ENCODE measurements at regions not wholly inside any gene's neighbourhood (a gene's known extent, or its start where the extent isn't known, plus 50 kb on each side); places are given as distances from the start of the nearest gene placed in this dataset.
"Not testable (repeated sequence)": the region's sequence is repeated elsewhere in the genome, so short reads cannot be mapped to it uniquely, and the experiment has no call there.

- peaks cover under 1% of the 10 kb centered on the region for H3K36me3 Mint-ChIP-seq (ENCODE audit: insufficient read depth)
- peaks cover 0 to 2% of the 10 kb centered on the region in 2 donors for H3K9me3 Mint-ChIP-seq
- DNase-seq (no peak), ATAC-seq (replicated peaks) (no peak)
- H3K4me1 Mint-ChIP-seq (ENCODE audit: low read depth in 2 of 2): peaks cover 4% of the 10 kb centered on the region in 2 donors
- H3K27ac Mint-ChIP-seq: no peak overlapping the region
- H3K27me3 Mint-ChIP-seq: peaks cover 52 to 54% of the 10 kb centered on the region in 2 donors
- no peak overlapping the region for H3K4me3 Mint-ChIP-seq
Measured at GRCh38 chr6:3621411-3621810, 130.1 kb downstream of the PXDC1 start.

DNA sequence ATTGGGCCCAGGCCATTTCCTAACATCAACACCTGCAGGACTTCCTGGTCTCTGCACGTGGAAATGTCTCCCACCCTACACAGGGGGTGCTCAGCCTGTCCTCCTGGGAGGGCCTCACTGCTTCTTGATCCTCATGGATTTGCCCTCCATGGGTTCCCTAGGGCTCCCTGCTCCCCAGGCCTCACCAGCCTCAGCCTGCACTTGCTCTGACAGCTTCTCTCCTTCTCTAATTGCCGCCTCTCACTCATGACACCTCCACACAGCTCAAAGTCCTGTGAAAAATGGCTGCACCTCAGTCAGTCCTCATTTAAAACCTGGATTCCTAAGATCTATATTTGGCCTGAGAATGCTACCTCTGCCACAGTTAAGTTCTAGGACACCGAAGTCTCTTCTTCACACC lies 130.6 kb downstream of the PXDC1 start:
- Mint-ChIP-seq H3K27ac (no peak overlapping the region), H3K9me3 (peaks cover 0 to 2% of the 10 kb centered on the region in 2 donors), H3K4me1 (ENCODE audit: low read depth in 2 of 2) (peaks cover 4% of the 10 kb centered on the region in 2 donors), H3K36me3 (ENCODE audit: insufficient read depth) (no peaks in the 10 kb centered on the region), H3K4me3 (no peak overlapping the region), H3K27me3 (peaks cover 47 to 49% of the 10 kb centered on the region in 2 donors)
- ATAC-seq (replicated peaks): no peak
- no peak for DNase-seq

GRCh38 chr6:3620389-3620788 lies 131.1 kb downstream of the PXDC1 start:
- peaks cover 0 to 2% of the 10 kb centered on the region in 2 donors for H3K9me3 Mint-ChIP-seq
- peaks cover 4% of the 10 kb centered on the region in 2 donors for H3K4me1 Mint-ChIP-seq (ENCODE audit: low read depth in 2 of 2)
- H3K4me3 Mint-ChIP-seq: no peak overlapping the region
- ATAC-seq (replicated peaks) (no peak), DNase-seq (no peak)
- no peaks in the 10 kb centered on the region for H3K36me3 Mint-ChIP-seq (ENCODE audit: insufficient read depth)
- H3K27me3 Mint-ChIP-seq: peaks cover 41 to 43% of the 10 kb centered on the region in 2 donors
- no peak overlapping the region for H3K27ac Mint-ChIP-seq

DNA sequence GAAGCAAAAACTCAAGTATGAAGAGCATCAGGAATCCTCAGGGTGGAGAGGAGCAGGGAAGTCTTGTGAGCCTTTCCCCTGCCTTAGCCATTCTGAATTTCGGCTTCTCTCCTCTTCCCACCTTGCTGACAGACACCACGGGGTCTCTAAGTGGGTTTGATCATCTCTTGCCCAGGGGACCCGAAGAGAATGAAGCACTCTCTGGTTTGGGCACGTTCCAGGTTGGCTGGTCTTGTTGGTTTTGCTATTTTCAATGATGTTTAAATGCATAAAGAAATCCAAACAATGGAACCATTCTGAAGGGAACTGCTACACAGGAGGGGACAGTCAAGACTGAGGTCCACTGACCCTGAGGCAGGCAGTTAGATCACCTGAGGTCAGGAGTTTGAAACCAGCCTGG lies 131.7 kb downstream of the PXDC1 start:
- no peak for DNase-seq
- ATAC-seq (replicated peaks): no peak
- no peak overlapping the region for H3K27ac Mint-ChIP-seq
- H3K4me3 Mint-ChIP-seq: no peak overlapping the region
- H3K27me3 Mint-ChIP-seq: peaks cover 35 to 38% of the 10 kb centered on the region in 2 donors
- H3K36me3 Mint-ChIP-seq (ENCODE audit: insufficient read depth): no peaks in the 10 kb centered on the region
- H3K9me3 Mint-ChIP-seq: peaks cover 0 to 2% of the 10 kb centered on the region in 2 donors
- peaks cover 4% of the 10 kb centered on the region in 2 donors for H3K4me1 Mint-ChIP-seq (ENCODE audit: low read depth in 2 of 2)

- Mint-ChIP-seq H3K4me1 (ENCODE audit: low read depth in 2 of 2) (peaks cover 4% of the 10 kb centered on the region in 2 donors), H3K27ac (no peak overlapping the region), H3K4me3 (no peak overlapping the region), H3K9me3 (peaks cover 0 to 2% of the 10 kb centered on the region in 2 donors), H3K27me3 (peaks cover 29 to 33% of the 10 kb centered on the region in 2 donors), H3K36me3 (ENCODE audit: insufficient read depth) (no peaks in the 10 kb centered on the region)
- DNase-seq (no peak), ATAC-seq (replicated peaks) (no peak)
Measured at GRCh38 chr6:3619201-3619600, 132.3 kb downstream of the PXDC1 start.

DNA sequence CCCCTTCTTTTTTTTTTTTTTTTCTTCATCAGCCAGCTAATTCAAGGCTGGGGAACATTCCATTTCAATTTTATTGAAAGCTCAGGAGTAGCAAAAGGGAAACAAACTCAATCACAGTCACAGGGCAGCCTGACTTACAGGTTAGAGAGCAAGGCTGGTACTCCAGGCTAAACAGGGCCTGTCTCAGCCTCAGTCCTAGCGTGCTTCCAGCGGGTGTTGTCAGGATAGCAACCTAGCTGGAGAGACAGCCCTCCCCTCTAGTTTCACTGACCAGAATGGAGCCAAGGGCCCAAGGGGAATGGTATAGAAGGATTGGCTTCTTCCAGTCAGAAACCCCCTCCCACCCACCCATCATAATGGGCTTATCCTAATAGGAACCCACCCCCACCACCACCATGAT lies 132.9 kb downstream of the PXDC1 start:
- H3K4me1 Mint-ChIP-seq (ENCODE audit: low read depth in 2 of 2): peaks cover 3 to 4% of the 10 kb centered on the region in 2 donors
- no peak overlapping the region for H3K27ac Mint-ChIP-seq
- no peaks in the 10 kb centered on the region for H3K36me3 Mint-ChIP-seq (ENCODE audit: insufficient read depth)
- no peak for ATAC-seq (replicated peaks)
- no peak overlapping the region for H3K4me3 Mint-ChIP-seq
- peaks cover 0 to 2% of the 10 kb centered on the region in 2 donors for H3K9me3 Mint-ChIP-seq
- peaks cover 27 to 30% of the 10 kb centered on the region in 2 donors for H3K27me3 Mint-ChIP-seq
- no peak for DNase-seq

DNA sequence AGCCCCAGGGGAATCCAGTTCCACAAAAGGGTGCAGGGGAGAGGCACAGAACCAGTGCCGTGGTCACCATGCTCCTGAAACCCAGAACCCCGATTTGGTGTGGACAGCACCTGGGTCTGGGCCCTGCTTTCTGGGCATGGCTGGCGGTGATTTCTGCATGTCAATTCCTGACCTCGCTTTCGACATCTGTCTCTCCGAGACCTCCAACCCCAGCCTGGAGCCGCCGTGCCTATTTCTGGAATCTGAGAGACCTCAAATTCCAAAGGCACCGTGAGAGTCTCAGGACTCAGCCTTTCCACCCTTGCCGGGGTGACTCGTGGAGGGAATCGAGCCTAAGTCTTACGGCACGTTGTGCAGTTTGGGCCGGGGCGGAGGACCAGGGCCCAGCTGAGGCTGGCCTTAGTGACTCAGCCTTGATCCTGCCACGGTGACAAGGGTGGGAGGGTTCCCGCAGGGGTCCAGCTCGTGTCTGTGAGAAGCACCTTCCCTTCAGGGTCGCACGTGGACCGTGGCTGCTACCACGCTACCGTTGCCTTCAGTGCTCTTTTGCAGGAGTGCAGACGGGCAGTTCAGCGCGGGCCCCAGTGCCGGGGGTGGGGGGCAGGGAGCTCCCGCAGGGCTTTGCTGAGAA lies 133.7 kb downstream of the PXDC1 start:
- Mint-ChIP-seq H3K27ac (no peak overlapping the region), H3K27me3 (peaks cover 28 to 31% of the 10 kb centered on the region in 2 donors), H3K9me3 (peaks cover 0 to 2% of the 10 kb centered on the region in 2 donors), H3K4me1 (ENCODE audit: low read depth in 2 of 2) (no peaks in the 10 kb centered on the region), H3K4me3 (no peak overlapping the region), H3K36me3 (ENCODE audit: insufficient read depth) (no peaks in the 10 kb centered on the region)
- DNase-seq (no peak), ATAC-seq (replicated peaks) (no peak)

DNA sequence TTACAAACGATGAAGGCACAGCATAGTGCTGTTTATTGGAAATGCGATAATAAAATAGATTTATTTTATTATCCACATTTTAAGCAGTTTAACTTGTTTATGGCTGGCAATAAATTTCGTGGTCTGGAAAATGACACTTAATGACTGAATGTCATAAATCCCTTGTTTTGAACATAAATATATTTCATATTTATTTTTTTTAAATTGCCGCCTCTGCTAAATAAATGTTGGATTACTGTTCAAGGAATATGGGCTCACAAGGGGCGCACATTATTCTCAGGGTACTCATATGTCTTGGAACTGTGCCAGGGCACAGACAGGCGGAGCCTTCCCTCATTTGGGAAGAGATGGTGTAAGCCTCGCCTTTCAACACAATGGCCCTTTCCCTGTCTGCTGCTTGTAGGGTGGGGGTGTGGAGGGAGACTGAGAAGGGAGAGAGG lies 134.3 kb downstream of the PXDC1 start:
- no peaks in the 10 kb centered on the region for H3K4me1 Mint-ChIP-seq (ENCODE audit: low read depth in 2 of 2)
- no peak overlapping the region for H3K4me3 Mint-ChIP-seq
- H3K9me3 Mint-ChIP-seq: peaks cover 0 to 2% of the 10 kb centered on the region in 2 donors
- no peaks in the 10 kb centered on the region for H3K36me3 Mint-ChIP-seq (ENCODE audit: insufficient read depth)
- H3K27me3 Mint-ChIP-seq: peaks cover 30 to 32% of the 10 kb centered on the region in 2 donors
- DNase-seq (no peak), ATAC-seq (replicated peaks) (no peak)
- no peak overlapping the region for H3K27ac Mint-ChIP-seq

DNA sequence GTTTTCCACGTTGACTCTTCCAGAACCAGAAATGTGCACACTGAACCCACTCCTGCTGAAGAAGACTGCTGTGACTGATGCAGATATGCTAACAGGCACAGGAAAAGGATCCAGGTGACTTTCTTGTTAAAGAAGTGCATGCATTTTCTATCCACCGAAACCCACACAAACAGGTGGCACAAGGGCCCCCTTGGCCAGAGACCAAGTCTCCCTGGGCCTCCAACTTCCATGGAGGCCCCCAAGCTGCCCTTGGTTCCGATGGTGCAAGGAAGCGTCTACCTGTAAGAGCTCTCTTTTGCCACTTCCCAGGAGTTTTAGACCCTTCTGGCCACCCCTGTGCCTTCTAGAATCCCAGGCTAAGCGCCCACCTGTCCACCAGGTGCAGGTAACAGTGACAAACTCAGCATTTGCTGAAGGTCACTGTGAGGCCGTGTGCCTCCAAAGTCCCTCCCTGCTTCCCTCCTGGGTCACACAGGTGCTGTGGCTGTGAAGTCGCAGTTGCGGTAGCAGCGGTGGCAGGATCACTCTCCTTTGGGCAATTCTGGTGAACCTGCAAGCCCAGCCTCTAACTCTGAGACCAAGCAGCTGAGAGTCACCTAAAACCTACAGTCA lies 134.8 kb downstream of the PXDC1 start:
- Mint-ChIP-seq H3K36me3 (ENCODE audit: insufficient read depth) (no peaks in the 10 kb centered on the region), H3K4me1 (ENCODE audit: low read depth in 2 of 2) (no peaks in the 10 kb centered on the region)

DNA sequence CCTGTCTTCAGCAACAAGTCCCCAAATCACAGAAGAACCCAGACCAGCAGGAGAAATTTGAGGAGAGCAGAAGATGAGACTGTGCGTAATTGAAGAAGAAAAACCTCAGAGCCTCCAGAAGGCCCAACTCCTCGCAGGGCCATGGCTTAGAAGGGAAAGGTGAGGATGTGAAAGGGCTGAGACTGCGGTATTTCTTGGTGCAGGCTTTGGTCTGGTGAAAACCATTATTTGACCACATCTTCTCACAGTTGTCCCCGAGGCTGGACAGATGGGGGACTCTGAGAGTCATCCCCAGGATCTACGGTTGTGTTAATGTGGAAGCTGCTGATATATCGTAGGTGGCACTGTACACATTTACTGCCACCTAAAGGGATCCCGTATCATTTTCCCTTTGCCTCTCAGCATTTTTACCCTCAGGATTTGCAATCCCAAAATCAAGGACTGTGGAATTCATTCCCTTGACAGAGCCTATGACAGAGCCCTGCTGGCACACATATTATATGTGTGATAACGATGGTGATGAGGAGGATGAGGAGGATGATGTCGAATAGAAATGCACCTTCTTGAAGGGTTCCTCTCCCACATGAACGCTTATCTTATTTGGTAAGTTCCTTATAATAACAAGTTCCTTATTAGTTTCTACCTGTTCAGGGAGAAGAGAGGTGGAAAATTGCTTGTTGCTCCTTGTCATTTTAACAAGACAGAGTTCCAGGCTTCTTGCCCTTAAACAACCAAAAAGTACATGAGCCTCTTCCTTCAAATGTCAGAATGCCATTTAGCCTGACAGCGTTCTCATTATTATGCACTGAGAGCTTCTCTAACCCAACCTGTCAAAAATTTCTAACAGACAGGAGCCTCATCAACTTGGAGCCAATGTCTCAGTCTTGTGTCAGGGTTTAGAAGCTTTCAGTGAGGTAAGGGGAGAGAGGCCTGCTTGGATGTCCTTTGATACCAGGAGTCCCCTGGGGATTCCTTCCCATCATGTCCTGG lies 135.8 kb downstream of the PXDC1 start:
- ATAC-seq (replicated peaks): no peak
- Mint-ChIP-seq H3K4me1 (ENCODE audit: low read depth in 2 of 2) (no peaks in the 10 kb centered on the region), H3K4me3 (no peak overlapping the region)

More for the DNA sequence above, 134.8 kb downstream of the PXDC1 start:
- no peak overlapping the region for H3K4me3 Mint-ChIP-seq
- peaks cover 34 to 37% of the 10 kb centered on the region in 2 donors for H3K27me3 Mint-ChIP-seq
- no peak for DNase-seq
- ATAC-seq (replicated peaks): no peak
- H3K9me3 Mint-ChIP-seq: peaks cover 0 to 2% of the 10 kb centered on the region in 2 donors
- no peak overlapping the region for H3K27ac Mint-ChIP-seq

GRCh38 chr6:3614918-3615317 lies 136.6 kb downstream of the PXDC1 start:
- Mint-ChIP-seq H3K27me3 (peaks cover 36 to 39% of the 10 kb centered on the region in 2 donors), H3K27ac (no peak overlapping the region), H3K4me3 (no peak overlapping the region), H3K36me3 (ENCODE audit: insufficient read depth) (no peaks in the 10 kb centered on the region), H3K9me3 (no peaks in the 10 kb centered on the region), H3K4me1 (ENCODE audit: low read depth in 2 of 2) (no peaks in the 10 kb centered on the region)
- DNase-seq: no peak
- no peak for ATAC-seq (replicated peaks)

More for the DNA sequence above, 135.8 kb downstream of the PXDC1 start:
- H3K27me3 Mint-ChIP-seq: peaks cover 36 to 39% of the 10 kb centered on the region in 2 donors
- H3K27ac Mint-ChIP-seq: no peak overlapping the region
- DNase-seq: no peak
- H3K36me3 Mint-ChIP-seq (ENCODE audit: insufficient read depth): no peaks in the 10 kb centered on the region
- no peaks in the 10 kb centered on the region for H3K9me3 Mint-ChIP-seq

DNA sequence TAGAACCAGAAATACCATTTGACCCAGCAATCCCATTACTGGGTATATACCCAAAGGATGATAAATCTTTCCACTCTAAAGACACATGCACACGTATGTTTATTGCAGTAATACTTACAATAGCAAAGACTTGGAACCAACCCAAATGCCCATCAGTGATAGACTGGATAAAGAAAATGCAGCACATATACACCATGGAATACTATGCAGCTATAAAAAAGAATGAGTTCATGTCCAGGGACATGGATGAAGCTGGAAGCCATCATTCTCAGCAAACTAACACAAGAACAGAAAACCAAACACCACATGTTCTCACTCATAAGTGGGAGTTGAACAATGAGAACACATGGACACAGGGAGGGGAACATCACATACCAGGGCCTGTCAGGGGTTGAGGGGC lies 137.9 kb downstream of the PXDC1 start:
- H3K27me3 Mint-ChIP-seq: peaks cover 42 to 52% of the 10 kb centered on the region in 2 donors
- H3K4me1 Mint-ChIP-seq (ENCODE audit: low read depth in 2 of 2); H3K4me3 Mint-ChIP-seq; H3K27ac Mint-ChIP-seq; ATAC-seq (replicated peaks); H3K9me3 Mint-ChIP-seq; DNase-seq; H3K36me3 Mint-ChIP-seq (ENCODE audit: insufficient read depth): not testable (repeated sequence)

DNA sequence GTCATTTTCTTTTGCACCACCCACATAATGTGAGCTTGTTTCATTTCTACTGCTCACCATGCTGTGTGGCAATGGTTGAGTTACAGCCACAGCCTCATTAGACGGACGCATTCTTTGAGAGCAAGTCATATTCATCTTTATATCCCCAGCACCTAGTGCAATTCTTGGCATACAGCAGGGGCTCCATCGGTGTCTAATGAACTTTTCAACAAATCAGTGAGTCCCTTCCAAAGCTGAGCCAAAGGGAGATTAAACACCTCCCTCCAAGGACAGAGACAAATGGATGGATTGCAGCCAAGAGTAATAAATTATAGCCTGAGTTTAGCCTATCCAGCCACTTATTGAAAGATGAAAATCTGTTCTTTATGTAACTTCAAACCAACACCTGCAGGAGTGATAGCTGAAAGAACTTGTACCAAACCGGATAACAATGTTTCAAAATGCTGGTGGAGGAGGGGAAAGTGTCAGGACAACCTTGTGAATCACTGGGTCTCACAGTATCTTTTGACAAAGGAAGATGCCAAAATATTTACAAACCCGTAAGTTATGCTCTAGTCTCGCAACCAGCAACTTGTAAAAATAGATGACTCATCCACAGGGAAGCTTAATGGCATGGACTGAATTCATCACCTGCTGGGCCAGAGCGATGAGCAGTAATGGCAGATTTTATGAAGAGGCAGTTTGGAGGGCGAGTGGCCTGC lies 139.0 kb downstream of the PXDC1 start:
- H3K4me3 Mint-ChIP-seq: no peak overlapping the region
- H3K9me3 Mint-ChIP-seq: no peaks in the 10 kb centered on the region
- H3K27ac Mint-ChIP-seq: no peak overlapping the region
- H3K27me3 Mint-ChIP-seq: peaks cover 44 to 61% of the 10 kb centered on the region in 2 donors
- ATAC-seq (replicated peaks) (no peak), DNase-seq (no peak)
- no peaks in the 10 kb centered on the region for H3K4me1 Mint-ChIP-seq (ENCODE audit: low read depth in 2 of 2)
- H3K36me3 Mint-ChIP-seq (ENCODE audit: insufficient read depth): no peaks in the 10 kb centered on the region

All from effector memory CD8-positive, alpha-beta T cell (primary cell).